ENCODE measurements at regions not wholly inside any gene's neighbourhood (a gene's known extent, or its start where the extent isn't known, plus 50 kb on each side); places are given as distances from the start of the nearest gene placed in this dataset.

DNA sequence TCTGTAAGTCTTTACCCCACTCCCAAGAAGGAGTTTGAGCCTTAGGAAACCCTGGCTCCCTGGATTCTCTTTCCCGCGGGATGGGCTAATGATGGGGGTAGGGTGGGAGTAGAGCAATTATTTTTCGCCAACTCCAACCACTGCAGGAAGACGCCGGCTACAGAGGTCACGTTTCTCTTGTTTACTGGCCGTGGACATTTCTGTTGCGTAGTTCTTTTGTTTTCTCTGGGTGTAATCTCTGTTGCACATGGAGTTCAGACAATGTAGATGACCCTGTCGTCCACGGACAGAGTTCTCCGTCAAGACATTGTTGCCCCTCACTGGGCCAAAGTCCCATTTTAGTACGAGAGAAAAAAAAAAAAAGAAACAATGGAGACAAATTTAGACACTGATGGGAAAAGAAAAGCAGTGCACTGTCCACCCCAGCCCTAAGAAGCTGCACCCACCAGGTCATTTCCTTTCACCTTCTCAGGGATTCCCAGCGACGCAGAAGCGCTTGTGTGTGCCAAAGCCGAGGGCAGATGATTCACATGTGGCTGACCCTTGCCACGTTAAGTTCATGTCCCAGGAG is 133.9 kb upstream of the ARGLU1 start:
- Histone ChIP-seq H4K20me1 (ENCODE audit: insufficient read depth, poor library complexity, severe bottlenecking) (no peaks in the 10 kb centered on the region), H2AFZ (no peak overlapping the region), H3K79me2 (no peaks in the 10 kb centered on the region), H3K4me2 (no peak overlapping the region), H3K27ac (no peak overlapping the region), H3K4me1 (ENCODE audit: insufficient read depth) (no peaks in the 10 kb centered on the region), H3K27me3 (no peaks in the 10 kb centered on the region), H3K9me2 (replicated peaks; ENCODE audit: insufficient read depth) (no peaks in the 10 kb centered on the region), H3K36me3 (replicated peaks; ENCODE audit: insufficient read depth, low read depth) (no peaks in the 10 kb centered on the region), H3K4me3 (no peak overlapping the region), H3K9me3 (ENCODE audit: low read depth) (no peaks in the 10 kb centered on the region)
- TF ChIP-seq EZH2phosphoT487 (IDR thresholded peaks at IDR 0.05; ENCODE audit: low read depth, severe bottlenecking, unreplicated experiment) (no peak), EZH2 (IDR thresholded peaks at IDR 0.05; ENCODE audit: borderline replicate concordance) (no peak)
- TF ChIP-seq, protein P1, sequence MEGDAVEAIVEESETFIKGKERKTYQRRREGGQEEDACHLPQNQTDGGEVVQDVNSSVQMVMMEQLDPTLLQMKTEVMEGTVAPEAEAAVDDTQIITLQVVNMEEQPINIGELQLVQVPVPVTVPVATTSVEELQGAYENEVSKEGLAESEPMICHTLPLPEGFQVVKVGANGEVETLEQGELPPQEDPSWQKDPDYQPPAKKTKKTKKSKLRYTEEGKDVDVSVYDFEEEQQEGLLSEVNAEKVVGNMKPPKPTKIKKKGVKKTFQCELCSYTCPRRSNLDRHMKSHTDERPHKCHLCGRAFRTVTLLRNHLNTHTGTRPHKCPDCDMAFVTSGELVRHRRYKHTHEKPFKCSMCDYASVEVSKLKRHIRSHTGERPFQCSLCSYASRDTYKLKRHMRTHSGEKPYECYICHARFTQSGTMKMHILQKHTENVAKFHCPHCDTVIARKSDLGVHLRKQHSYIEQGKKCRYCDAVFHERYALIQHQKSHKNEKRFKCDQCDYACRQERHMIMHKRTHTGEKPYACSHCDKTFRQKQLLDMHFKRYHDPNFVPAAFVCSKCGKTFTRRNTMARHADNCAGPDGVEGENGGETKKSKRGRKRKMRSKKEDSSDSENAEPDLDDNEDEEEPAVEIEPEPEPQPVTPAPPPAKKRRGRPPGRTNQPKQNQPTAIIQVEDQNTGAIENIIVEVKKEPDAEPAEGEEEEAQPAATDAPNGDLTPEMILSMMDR (IDR thresholded peaks at IDR 0.05; ENCODE audit: poor library complexity): no peak
- 80% methylated on average over 17 of the region's 17 CpGs for WGBS (ENCODE audit: low lambda C conversion rate, missing lambda C conversion rate)
- DNase-seq (ENCODE audit: low spot score): no peak

DNA sequence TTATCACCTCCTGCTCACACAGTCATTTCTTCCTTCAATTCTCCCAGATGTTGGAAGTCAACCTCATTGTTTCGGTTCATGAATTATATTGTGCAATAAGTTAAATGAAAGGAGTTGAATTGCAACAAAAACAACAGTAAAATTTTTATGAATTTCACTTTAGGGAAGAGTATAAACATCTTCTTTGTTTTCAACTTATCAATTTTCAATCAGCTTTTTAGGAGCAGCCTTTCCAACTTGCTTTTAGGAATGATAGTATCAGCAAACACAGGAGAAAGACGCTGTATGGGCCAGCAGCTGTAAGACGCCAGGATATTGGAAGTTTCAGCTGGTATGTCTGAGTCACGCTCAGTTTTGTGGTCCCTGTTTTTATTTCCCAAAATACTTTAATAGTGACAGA is 132.5 kb upstream of the ARGLU1 start:
- WGBS (ENCODE audit: low lambda C conversion rate, missing lambda C conversion rate): 56% methylated on average over 4 of the region's 4 CpGs
- no peaks in the 10 kb centered on the region for H4K20me1 ChIP-seq (ENCODE audit: insufficient read depth, poor library complexity, severe bottlenecking)
- no peaks in the 10 kb centered on the region for H3K9me3 ChIP-seq (ENCODE audit: low read depth)
- no peak overlapping the region for H3K4me3 ChIP-seq
- H3K9me2 ChIP-seq (replicated peaks; ENCODE audit: insufficient read depth): no peaks in the 10 kb centered on the region
- H3K79me2 ChIP-seq: no peaks in the 10 kb centered on the region
- H3K4me2 ChIP-seq: no peak overlapping the region
- no peak for DNase-seq (ENCODE audit: low spot score)
- H2AFZ ChIP-seq: no peak overlapping the region
- H3K4me1 ChIP-seq (ENCODE audit: insufficient read depth): no peaks in the 10 kb centered on the region
- H3K36me3 ChIP-seq (replicated peaks; ENCODE audit: insufficient read depth, low read depth): no peaks in the 10 kb centered on the region
- TF ChIP-seq, protein P1 (IDR thresholded peaks at IDR 0.05; ENCODE audit: poor library complexity): no peak
- no peaks in the 10 kb centered on the region for H3K27me3 ChIP-seq
- peak overlapping the region; percentile 32 for H3K27ac ChIP-seq

DNA sequence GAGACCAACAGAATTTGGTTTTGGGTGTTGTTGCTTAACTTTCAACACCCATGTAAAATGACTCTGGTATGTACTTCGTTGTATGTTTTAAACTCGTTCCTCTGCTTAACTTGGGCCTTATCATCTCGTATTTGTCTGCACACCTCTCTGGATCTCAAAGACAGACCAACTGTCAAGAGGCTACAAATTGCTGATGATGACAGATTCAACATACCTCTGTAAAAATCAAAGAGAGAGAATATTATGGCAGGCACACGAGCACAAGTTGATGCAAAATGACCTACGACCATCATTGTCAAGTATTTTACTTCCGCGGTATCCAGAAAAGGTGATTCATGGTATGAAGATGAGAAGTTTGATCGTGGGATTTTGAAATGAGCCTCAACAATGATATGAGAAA is 132.1 kb upstream of the ARGLU1 start:
- Histone ChIP-seq H3K27me3 (no peaks in the 10 kb centered on the region), H3K27ac (peak overlapping the region; percentile 32), H3K4me3 (no peak overlapping the region), H3K4me2 (no peak overlapping the region), H2AFZ (no peak overlapping the region), H4K20me1 (ENCODE audit: insufficient read depth, poor library complexity, severe bottlenecking) (no peaks in the 10 kb centered on the region), H3K36me3 (replicated peaks; ENCODE audit: insufficient read depth, low read depth) (no peaks in the 10 kb centered on the region), H3K9me3 (ENCODE audit: low read depth) (no peaks in the 10 kb centered on the region), H3K9me2 (replicated peaks; ENCODE audit: insufficient read depth) (no peaks in the 10 kb centered on the region), H3K79me2 (no peaks in the 10 kb centered on the region), H3K4me1 (ENCODE audit: insufficient read depth) (no peaks in the 10 kb centered on the region)
- TF ChIP-seq EZH2phosphoT487 (IDR thresholded peaks at IDR 0.05; ENCODE audit: low read depth, severe bottlenecking, unreplicated experiment) (no peak), EZH2 (IDR thresholded peaks at IDR 0.05; ENCODE audit: borderline replicate concordance) (no peak)
- 78% methylated on average over 8 of the region's 8 CpGs for WGBS (ENCODE audit: low lambda C conversion rate, missing lambda C conversion rate)
- no peak for DNase-seq (ENCODE audit: low spot score)

DNA sequence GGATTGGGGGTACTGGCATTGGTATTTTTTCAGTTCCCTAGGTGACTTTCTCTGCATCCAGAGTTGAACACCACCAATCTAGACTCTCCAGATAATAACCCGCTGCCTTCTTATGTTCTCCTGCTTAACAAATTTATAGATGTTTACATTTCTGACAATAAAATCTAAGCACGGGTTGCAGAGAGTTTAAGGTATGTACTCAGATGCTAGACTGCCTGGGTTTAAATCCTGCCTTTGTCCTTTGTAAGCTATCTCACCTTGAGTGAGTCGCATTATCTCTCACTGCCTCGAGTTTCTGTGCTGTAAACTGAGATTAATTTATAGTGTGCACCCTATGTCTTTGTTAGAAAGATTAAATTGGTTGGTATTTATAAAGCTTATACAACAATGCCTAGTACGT is 131.4 kb upstream of the ARGLU1 start:
- H3K4me3 ChIP-seq: no peak overlapping the region
- no peaks in the 10 kb centered on the region for H3K79me2 ChIP-seq
- WGBS (ENCODE audit: low lambda C conversion rate, missing lambda C conversion rate): 39% methylated on average over 5 of the region's 5 CpGs
- H3K4me2 ChIP-seq: no peak overlapping the region
- DNase-seq (ENCODE audit: low spot score): peak; percentile 41
- H2AFZ ChIP-seq: no peak overlapping the region
- H3K9me2 ChIP-seq (replicated peaks; ENCODE audit: insufficient read depth): no peaks in the 10 kb centered on the region
- H3K27me3 ChIP-seq: no peaks in the 10 kb centered on the region
- no peaks in the 10 kb centered on the region for H3K4me1 ChIP-seq (ENCODE audit: insufficient read depth)
- no peaks in the 10 kb centered on the region for H4K20me1 ChIP-seq (ENCODE audit: insufficient read depth, poor library complexity, severe bottlenecking)
- TF ChIP-seq EZH2 (IDR thresholded peaks at IDR 0.05; ENCODE audit: borderline replicate concordance): no peak
- no peak for TF ChIP-seq EZH2phosphoT487 (IDR thresholded peaks at IDR 0.05; ENCODE audit: low read depth, severe bottlenecking, unreplicated experiment)
- TF ChIP-seq, protein P1 (IDR thresholded peaks at IDR 0.05; ENCODE audit: poor library complexity): no peak
- no peaks in the 10 kb centered on the region for H3K36me3 ChIP-seq (replicated peaks; ENCODE audit: insufficient read depth, low read depth)
- H3K9me3 ChIP-seq (ENCODE audit: low read depth): no peaks in the 10 kb centered on the region
- peak overlapping the region; percentile 32 for H3K27ac ChIP-seq

Measured in hepatocyte (in vitro differentiated cells).